ENCODE measurements at regions not wholly inside any gene's neighbourhood (a gene's known extent, or its start where the extent isn't known, plus 50 kb on each side); places are given as distances from the start of the nearest gene placed in this dataset.

DNA sequence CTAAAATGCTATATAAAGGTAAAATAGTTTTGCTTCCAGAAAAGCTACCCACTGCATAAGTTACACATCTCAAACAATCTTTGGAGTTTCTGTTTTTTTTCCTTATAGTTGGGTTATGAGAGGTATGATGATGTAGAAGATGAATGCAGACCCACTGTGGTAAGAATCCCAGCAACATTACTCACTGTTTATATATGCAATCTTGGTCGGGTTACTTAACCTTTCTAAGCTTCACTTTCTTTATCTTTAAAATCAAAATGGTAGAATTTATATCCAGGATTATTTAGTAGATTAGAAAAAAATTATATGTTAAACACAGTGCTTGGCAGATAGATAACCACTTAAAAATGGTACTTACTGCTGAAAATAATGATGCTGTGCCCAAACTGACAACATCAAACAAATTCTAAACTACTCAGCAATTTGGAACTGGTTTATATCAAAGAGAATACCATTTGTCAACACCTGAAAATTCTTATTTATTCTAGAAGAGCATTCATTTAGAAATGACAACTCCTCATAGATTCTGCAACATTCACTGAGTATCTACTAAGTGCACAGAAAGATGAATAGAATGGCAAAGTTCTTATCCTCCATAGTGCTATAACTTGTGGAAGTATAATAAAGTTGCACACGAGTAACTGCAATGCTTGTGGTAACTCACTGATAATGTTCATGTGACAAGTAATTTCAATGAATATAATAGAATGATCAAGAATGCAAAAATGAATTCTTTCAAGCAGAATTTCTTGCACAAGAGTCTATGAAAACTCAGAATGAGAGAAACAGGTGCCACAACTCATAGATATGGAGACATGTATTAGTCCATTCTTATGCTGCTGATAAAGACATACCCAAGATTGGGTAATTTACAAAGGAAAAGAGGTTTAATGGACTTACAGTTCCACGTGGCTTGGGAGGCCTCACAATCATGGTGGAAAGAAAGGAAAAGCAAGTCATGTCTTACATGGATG is 129.0 kb upstream of the SLC7A14 start:
- Histone ChIP-seq H3K4me1 (ENCODE audit: control insufficient read depth, insufficient read depth, low read length) (no peaks in the 10 kb centered on the region), H3K27ac (ENCODE audit: extremely low read depth, low read depth, low read length) (no peak overlapping the region), H3K36me3 (ENCODE audit: control insufficient read depth in 2 of 2, insufficient read depth in 1 of 2, low read length in 2 of 2) (no peaks in the 10 kb centered on the region), H3K9me3 (ENCODE audit: control insufficient read depth, insufficient read depth, low read depth, low read length) (no peaks in the 10 kb centered on the region), H3K4me3 (ENCODE audit: low read depth, low read length) (no peak overlapping the region)
- no peak for TF ChIP-seq ZNF292 (tag by site-specific recombination; IDR thresholded peaks at IDR 0.05; ENCODE audit: borderline replicate concordance, low read depth)
- no peak for TF ChIP-seq REPIN1 (tag by site-specific recombination; IDR thresholded peaks at IDR 0.05; ENCODE audit: low read depth)
- no peak for TF ChIP-seq ZNF121 (tag by site-specific recombination; IDR thresholded peaks at IDR 0.05)
- no peak for TF ChIP-seq ZBTB48 (tag by site-specific recombination; IDR thresholded peaks at IDR 0.05)
- no peak for TF ChIP-seq ZNF610 (tag by site-specific recombination; IDR thresholded peaks at IDR 0.05; ENCODE audit: borderline replicate concordance)
- ChIA-PET CTCF (interaction anchor here (0.7 kb wide), 1 partner anchor 953 kb away, joined by 3 read pairs; no protein-coding TSS in a partner anchor), POLR2A (no interaction called here)

DNA sequence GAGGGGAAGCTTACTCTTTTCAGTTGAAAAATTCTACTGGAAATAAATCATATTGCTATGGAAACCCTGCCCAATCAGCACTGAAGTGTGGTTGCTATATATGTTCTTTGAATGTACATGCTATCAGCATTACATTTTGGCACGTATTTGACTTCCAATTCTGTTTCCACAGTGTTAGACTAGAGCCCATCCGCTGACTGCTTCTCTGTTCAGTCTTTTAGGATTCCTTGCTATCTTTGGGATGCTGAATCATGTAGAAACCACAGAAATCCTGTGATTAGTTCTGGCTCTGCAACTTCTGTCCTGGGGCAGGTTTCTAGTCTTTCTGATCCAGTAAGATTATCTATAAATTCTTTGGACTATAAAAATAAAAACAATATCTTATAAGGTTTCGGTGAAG is 128.2 kb upstream of the SLC7A14 start:
- H3K27ac ChIP-seq (ENCODE audit: extremely low read depth, low read depth, low read length), result no peak overlapping the region
- ChIA-PET POLR2A (no interaction called here), CTCF (interaction anchor here (0.7 kb wide), 1 partner anchor 953 kb away, joined by 3 read pairs; no protein-coding TSS in a partner anchor)
- no peaks in the 10 kb centered on the region for H3K36me3 ChIP-seq (ENCODE audit: control insufficient read depth in 2 of 2, insufficient read depth in 1 of 2, low read length in 2 of 2)
- no peaks in the 10 kb centered on the region for H3K4me1 ChIP-seq (ENCODE audit: control insufficient read depth, insufficient read depth, low read length)
- H3K4me3 ChIP-seq (ENCODE audit: low read depth, low read length), result no peak overlapping the region
- TF ChIP-seq SCRT1 (tag by site-specific recombination; IDR thresholded peaks at IDR 0.05; ENCODE audit: borderline replicate concordance) (no peak), ZNF423 (tag by site-specific recombination; IDR thresholded peaks at IDR 0.05) (no peak), ZNF658 (tag by site-specific recombination; IDR thresholded peaks at IDR 0.05) (no peak), ZBTB8A (tag by site-specific recombination; IDR thresholded peaks at IDR 0.05) (no peak), MZF1 (tag by site-specific recombination; IDR thresholded peaks at IDR 0.05; ENCODE audit: borderline replicate concordance) (no peak)
- TF ChIP-seq, protein P1, sequence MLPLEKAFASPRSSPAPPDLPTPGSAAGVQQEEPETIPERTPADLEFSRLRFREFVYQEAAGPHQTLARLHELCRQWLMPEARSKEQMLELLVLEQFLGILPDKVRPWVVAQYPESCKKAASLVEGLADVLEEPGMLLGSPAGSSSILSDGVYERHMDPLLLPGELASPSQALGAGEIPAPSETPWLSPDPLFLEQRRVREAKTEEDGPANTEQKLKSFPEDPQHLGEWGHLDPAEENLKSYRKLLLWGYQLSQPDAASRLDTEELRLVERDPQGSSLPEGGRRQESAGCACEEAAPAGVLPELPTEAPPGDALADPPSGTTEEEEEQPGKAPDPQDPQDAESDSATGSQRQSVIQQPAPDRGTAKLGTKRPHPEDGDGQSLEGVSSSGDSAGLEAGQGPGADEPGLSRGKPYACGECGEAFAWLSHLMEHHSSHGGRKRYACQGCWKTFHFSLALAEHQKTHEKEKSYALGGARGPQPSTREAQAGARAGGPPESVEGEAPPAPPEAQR (tag by site-specific recombination; IDR thresholded peaks at IDR 0.05), result no peak
- TF ChIP-seq, protein P2, sequence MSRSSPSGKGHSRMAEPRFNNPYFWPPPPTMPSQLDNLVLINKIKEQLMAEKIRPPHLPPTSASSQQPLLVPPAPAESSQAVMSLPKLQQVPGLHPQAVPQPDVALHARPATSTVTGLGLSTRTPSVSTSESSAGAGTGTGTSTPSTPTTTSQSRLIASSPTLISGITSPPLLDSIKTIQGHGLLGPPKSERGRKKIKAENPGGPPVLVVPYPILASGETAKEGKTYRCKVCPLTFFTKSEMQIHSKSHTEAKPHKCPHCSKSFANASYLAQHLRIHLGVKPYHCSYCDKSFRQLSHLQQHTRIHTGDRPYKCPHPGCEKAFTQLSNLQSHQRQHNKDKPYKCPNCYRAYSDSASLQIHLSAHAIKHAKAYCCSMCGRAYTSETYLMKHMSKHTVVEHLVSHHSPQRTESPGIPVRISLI (tag by site-specific recombination; IDR thresholded peaks at IDR 0.05), result no peak
- TF ChIP-seq, protein P3, sequence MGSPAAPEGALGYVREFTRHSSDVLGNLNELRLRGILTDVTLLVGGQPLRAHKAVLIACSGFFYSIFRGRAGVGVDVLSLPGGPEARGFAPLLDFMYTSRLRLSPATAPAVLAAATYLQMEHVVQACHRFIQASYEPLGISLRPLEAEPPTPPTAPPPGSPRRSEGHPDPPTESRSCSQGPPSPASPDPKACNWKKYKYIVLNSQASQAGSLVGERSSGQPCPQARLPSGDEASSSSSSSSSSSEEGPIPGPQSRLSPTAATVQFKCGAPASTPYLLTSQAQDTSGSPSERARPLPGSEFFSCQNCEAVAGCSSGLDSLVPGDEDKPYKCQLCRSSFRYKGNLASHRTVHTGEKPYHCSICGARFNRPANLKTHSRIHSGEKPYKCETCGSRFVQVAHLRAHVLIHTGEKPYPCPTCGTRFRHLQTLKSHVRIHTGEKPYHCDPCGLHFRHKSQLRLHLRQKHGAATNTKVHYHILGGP (tag by site-specific recombination; IDR thresholded peaks at IDR 0.05), result no peak
- no peaks in the 10 kb centered on the region for H3K9me3 ChIP-seq (ENCODE audit: control insufficient read depth, insufficient read depth, low read depth, low read length)

DNA sequence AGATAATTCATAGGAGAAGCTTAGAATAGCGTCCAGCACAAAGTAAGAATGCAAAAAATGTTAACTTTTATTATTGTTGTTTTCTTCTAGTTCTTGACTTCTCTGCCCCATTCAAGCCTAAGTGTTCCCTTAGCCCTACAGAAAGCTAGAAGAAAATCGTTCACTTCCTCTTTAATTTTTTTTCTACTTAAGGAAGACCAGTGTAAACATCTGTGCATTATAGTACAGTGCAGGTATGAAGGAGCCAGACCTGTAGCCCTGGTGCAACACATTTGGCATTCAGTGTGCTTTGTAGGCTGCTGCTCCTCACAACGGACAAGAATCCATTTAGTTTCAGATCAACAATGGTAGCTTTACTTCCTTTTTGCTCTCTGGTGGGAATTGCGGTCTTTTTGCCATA is 127.8 kb upstream of the SLC7A14 start:
- Histone ChIP-seq H3K4me3 (ENCODE audit: low read depth, low read length) (no peak overlapping the region), H3K4me1 (ENCODE audit: control insufficient read depth, insufficient read depth, low read length) (no peaks in the 10 kb centered on the region), H3K9me3 (ENCODE audit: control insufficient read depth, insufficient read depth, low read depth, low read length) (no peaks in the 10 kb centered on the region), H3K36me3 (ENCODE audit: control insufficient read depth in 2 of 2, insufficient read depth in 1 of 2, low read length in 2 of 2) (no peaks in the 10 kb centered on the region), H3K27ac (ENCODE audit: extremely low read depth, low read depth, low read length) (no peak overlapping the region)
- ChIA-PET CTCF (interaction anchor here (0.6 to 0.7 kb wide), 2 partner anchors 23 to 1059 kb away, joined by 3 to 5 read pairs; no protein-coding TSS in a partner anchor), POLR2A (no interaction called here)
- TF ChIP-seq ZNF146 (tag by site-specific recombination; IDR thresholded peaks at IDR 0.05) (no peak), ZIC2 (tag by site-specific recombination; IDR thresholded peaks at IDR 0.05) (no peak), ZBTB48 (tag by site-specific recombination; IDR thresholded peaks at IDR 0.05) (no peak), ZNF248 (tag by site-specific recombination; IDR thresholded peaks at IDR 0.05) (no peak), ZNF423 (tag by site-specific recombination; IDR thresholded peaks at IDR 0.05) (no peak), ZNF10 (tag by site-specific recombination; IDR thresholded peaks at IDR 0.05) (no peak), KLF1 (tag by site-specific recombination; IDR thresholded peaks at IDR 0.05) (no peak), ZXDB (tag by site-specific recombination; IDR thresholded peaks at IDR 0.05) (no peak), TCF7L2 (IDR thresholded peaks at IDR 0.05; ENCODE audit: borderline replicate concordance, low read depth, low read length) (no peak), ZNF660 (tag by site-specific recombination; IDR thresholded peaks at IDR 0.05) (no peak), ZNF140 (tag by site-specific recombination; IDR thresholded peaks at IDR 0.05) (no peak), ZBTB21 (tag by site-specific recombination; IDR thresholded peaks at IDR 0.05) (no peak)
- TF ChIP-seq, protein P4, sequence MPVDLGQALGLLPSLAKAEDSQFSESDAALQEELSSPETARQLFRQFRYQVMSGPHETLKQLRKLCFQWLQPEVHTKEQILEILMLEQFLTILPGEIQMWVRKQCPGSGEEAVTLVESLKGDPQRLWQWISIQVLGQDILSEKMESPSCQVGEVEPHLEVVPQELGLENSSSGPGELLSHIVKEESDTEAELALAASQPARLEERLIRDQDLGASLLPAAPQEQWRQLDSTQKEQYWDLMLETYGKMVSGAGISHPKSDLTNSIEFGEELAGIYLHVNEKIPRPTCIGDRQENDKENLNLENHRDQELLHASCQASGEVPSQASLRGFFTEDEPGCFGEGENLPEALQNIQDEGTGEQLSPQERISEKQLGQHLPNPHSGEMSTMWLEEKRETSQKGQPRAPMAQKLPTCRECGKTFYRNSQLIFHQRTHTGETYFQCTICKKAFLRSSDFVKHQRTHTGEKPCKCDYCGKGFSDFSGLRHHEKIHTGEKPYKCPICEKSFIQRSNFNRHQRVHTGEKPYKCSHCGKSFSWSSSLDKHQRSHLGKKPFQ (tag by site-specific recombination; IDR thresholded peaks at IDR 0.05), result no peak

Measured in HEK293 (cell line).